ENCODE measurements at regions not wholly inside any gene's neighbourhood (a gene's known extent, or its start where the extent isn't known, plus 50 kb on each side); places are given as distances from the start of the nearest gene placed in this dataset.
A peak's percentile ranks its signal among the peaks of the same experiment; 100 is the strongest.

DNA sequence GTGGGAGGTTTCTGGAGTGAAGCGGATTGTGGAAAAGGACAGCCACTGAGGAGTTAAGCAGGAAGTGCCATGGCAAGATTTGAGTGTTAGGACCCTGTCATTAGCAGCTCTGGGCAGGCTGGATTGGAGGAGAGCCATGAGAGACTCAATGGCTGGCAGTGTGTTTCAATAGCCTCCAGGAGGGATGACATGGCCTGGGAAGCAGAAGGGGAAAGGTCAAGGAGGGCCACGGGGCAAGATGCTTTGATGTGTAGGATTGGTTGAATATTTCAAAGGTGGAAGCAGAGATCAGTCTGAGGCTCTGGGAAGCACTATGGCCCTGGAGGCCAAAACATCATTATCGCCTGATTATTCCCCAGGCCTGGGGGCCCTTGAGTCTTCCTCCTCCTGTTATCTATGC lies 229.0 kb upstream of the HS6ST1 start:
- Mint-ChIP-seq H3K9me3 (peaks cover 5 to 9% of the 10 kb centered on the region in 2 donors), H3K36me3 (ENCODE audit: insufficient read depth in 2 of 2) (no peaks in the 10 kb centered on the region), H3K27ac (no peak overlapping the region), H3K27me3 (ENCODE audit: low read depth) (no peaks in the 10 kb centered on the region), H3K4me3 (no peak overlapping the region), H3K4me1 (ENCODE audit: low read depth) (no peaks in the 10 kb centered on the region)
- no peak for DNase-seq
- ATAC-seq (replicated peaks in 1 of 2), result no peak

DNA sequence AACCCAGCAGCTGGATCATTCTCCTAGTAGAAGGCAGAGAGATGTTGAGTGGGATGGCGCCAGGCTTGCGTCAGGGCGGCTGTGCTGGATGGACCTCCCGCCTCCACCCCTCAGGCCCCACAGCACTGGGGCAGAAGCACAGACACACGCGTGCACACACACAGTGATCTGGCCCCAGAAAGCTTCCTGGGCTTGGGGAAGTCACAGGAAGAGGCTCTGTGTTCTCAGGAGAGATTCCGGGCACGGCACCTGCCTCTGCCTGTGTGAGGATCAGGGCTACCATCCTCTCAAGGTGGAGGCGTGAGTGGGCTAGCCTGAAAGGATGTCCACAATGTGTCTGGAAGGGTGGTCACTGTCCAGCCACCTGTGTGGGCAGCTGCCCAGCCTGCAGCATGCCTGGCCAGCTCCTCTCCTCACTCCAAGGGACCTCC lies 229.8 kb upstream of the HS6ST1 start:
- peaks cover 5 to 9% of the 10 kb centered on the region in 2 donors for H3K9me3 Mint-ChIP-seq
- no peaks in the 10 kb centered on the region for H3K27me3 Mint-ChIP-seq (ENCODE audit: low read depth)
- no peaks in the 10 kb centered on the region for H3K36me3 Mint-ChIP-seq (ENCODE audit: insufficient read depth in 2 of 2)
- ATAC-seq (replicated peaks in 1 of 2) (no peak), DNase-seq (no peak)
- H3K4me1 Mint-ChIP-seq (ENCODE audit: low read depth), result no peaks in the 10 kb centered on the region
- no peak overlapping the region for H3K4me3 Mint-ChIP-seq
- H3K27ac Mint-ChIP-seq, result no peak overlapping the region

DNA sequence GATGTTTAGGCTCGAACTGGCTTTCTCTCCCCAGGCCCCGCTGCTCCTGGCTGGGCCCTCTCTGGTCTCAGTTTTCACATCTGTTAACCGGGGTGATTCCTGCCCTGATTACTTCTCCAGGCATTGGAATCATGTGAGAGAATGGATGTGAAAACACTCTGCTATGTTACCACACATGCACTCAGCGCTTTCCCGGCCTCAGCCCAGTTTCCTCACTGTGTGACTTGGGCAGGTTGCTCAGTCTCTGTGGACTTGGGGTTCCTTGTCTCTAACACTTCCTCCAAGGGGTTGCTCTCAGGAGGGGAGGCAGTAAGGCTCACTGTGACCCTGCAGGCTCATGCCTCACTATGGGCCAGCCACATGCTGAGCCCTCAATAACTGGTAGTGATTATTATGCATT lies 230.4 kb upstream of the HS6ST1 start:
- no peak overlapping the region for H3K27ac Mint-ChIP-seq
- no peak overlapping the region for H3K4me3 Mint-ChIP-seq
- no peak for ATAC-seq (replicated peaks in 1 of 2)
- no peaks in the 10 kb centered on the region for H3K4me1 Mint-ChIP-seq (ENCODE audit: low read depth)
- H3K36me3 Mint-ChIP-seq (ENCODE audit: insufficient read depth in 2 of 2), result no peaks in the 10 kb centered on the region
- peaks cover 5 to 9% of the 10 kb centered on the region in 2 donors for H3K9me3 Mint-ChIP-seq
- no peak for DNase-seq
- H3K27me3 Mint-ChIP-seq (ENCODE audit: low read depth), result no peaks in the 10 kb centered on the region

DNA sequence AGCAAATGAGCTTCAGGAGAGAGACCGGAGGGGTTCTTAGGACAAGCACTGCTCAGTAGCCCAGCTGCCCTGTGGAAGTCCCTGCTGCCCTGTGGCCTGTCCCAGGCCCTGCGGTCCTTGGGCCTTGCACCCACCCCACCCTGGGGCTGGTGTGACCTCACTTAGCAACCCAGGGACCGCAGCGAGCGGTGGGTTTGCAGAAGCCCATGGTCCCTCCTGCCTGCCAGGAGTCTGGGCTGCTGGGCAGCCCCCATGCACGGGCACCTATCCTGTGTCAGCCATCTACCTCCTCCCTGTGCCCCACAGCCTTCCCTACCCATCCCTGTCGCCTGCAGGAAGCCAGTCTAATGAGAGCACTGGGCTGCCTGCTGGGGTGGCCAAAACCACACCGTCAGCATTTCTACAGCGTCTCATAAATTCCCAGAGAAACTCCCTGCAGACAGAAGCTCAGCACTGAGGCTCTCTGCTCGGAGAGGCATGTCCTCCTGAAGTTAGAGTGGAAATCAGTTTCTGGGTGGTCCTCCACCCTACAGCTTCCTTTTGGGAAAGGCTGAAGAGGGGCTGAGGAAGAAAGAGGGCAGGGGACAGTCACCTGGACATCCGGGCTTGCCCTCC lies 231.1 kb upstream of the HS6ST1 start:
- no peaks in the 10 kb centered on the region for H3K36me3 Mint-ChIP-seq (ENCODE audit: insufficient read depth in 2 of 2)
- ATAC-seq (replicated peaks in 1 of 2) (peak in 1 of 2 donors; percentile 11), DNase-seq (no peak)
- H3K27me3 Mint-ChIP-seq (ENCODE audit: low read depth), result no peaks in the 10 kb centered on the region
- peaks cover 5 to 9% of the 10 kb centered on the region in 2 donors for H3K9me3 Mint-ChIP-seq
- no peaks in the 10 kb centered on the region for H3K4me1 Mint-ChIP-seq (ENCODE audit: low read depth)
- no peak overlapping the region for H3K4me3 Mint-ChIP-seq
- H3K27ac Mint-ChIP-seq, result no peak overlapping the region

DNA sequence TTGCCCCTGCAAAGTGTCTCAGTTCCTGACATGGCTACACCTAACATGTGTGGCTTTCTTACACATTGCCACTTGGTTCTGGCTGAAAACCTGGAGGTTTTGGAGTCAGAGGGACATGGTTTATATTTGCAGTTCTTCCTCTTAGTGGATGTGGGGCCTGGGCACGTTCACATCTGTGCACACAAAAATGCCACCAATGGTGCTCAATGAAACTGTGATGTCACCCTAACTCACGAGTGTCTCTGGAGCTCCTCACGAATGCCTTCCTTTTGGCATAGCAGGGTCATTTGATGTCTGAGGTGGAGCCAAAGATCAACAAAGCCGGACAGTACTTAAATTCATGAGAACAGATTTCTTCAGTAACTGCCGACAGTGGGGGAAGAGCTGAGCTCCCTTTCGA lies 231.7 kb upstream of the HS6ST1 start:
- H3K4me1 Mint-ChIP-seq (ENCODE audit: low read depth), result no peaks in the 10 kb centered on the region
- H3K27ac Mint-ChIP-seq, result no peak overlapping the region
- no peak for ATAC-seq (replicated peaks in 1 of 2)
- no peak for DNase-seq
- no peaks in the 10 kb centered on the region for H3K36me3 Mint-ChIP-seq (ENCODE audit: insufficient read depth in 2 of 2)
- H3K4me3 Mint-ChIP-seq, result no peak overlapping the region
- H3K27me3 Mint-ChIP-seq (ENCODE audit: low read depth), result no peaks in the 10 kb centered on the region
- H3K9me3 Mint-ChIP-seq, result peaks cover 5 to 9% of the 10 kb centered on the region in 2 donors

DNA sequence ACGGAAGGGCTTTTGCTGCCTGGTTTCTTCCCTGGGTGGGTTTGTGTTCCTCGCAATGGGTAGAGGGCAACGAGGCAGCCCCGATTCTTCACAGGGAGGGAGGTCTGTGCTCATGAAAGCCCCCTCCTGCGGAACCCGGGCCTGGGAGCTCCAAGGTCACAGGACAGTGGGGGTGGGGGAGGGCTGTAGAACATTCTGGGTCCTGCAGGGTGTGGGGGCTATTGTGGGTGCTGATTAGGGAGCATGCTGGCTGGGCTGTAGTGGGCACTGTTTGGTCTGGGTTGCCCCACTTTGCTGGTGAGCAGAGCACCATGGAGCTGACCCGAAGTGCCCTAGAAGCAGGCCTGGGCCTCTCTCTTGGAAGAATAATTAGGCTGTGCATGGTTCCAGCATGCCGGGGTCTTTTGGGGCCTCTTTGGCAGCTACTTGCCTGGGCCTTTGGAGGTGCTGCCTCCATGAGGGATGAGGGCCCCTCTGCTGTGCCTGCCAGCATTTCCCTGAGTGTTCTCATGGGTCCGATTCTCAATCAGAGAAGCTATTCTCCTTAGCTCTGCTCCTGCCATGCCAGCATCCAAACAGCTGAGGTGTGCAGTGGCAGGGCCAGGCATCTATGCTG lies 232.2 kb upstream of the HS6ST1 start:
- ATAC-seq (replicated peaks in 1 of 2), result no peak
- no peaks in the 10 kb centered on the region for H3K27me3 Mint-ChIP-seq (ENCODE audit: low read depth)
- peaks cover 5 to 9% of the 10 kb centered on the region in 2 donors for H3K9me3 Mint-ChIP-seq
- no peaks in the 10 kb centered on the region for H3K4me1 Mint-ChIP-seq (ENCODE audit: low read depth)
- H3K4me3 Mint-ChIP-seq, result no peak overlapping the region
- no peak for DNase-seq
- H3K36me3 Mint-ChIP-seq (ENCODE audit: insufficient read depth in 2 of 2), result no peaks in the 10 kb centered on the region
- no peak overlapping the region for H3K27ac Mint-ChIP-seq

DNA sequence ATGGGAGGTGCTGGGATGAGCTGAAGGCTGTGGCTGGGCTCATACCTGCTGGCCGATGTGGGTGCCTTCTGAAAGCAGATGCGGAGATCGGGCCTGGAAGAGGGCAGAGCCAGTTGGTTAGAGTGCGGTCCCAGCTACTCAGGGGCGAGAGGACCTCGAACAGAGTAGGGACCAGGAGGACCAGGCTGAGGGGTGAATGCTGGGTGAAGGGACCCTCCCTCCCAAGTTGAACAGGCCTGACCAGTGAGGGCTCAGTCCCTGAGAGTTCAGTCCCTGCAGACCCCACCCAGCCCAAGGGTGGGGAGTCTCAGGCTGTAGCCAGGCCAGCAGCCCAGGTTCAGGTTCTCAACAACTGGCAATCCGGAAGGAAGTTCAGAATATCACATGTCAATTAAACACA lies 232.8 kb upstream of the HS6ST1 start:
- no peak for DNase-seq
- Mint-ChIP-seq H3K36me3 (ENCODE audit: insufficient read depth in 2 of 2) (no peaks in the 10 kb centered on the region), H3K4me1 (ENCODE audit: low read depth) (no peaks in the 10 kb centered on the region), H3K9me3 (peaks cover 5 to 8% of the 10 kb centered on the region in 2 donors), H3K27me3 (ENCODE audit: low read depth) (no peaks in the 10 kb centered on the region), H3K27ac (no peak overlapping the region), H3K4me3 (no peak overlapping the region)
- ATAC-seq (replicated peaks in 1 of 2), result no peak

DNA sequence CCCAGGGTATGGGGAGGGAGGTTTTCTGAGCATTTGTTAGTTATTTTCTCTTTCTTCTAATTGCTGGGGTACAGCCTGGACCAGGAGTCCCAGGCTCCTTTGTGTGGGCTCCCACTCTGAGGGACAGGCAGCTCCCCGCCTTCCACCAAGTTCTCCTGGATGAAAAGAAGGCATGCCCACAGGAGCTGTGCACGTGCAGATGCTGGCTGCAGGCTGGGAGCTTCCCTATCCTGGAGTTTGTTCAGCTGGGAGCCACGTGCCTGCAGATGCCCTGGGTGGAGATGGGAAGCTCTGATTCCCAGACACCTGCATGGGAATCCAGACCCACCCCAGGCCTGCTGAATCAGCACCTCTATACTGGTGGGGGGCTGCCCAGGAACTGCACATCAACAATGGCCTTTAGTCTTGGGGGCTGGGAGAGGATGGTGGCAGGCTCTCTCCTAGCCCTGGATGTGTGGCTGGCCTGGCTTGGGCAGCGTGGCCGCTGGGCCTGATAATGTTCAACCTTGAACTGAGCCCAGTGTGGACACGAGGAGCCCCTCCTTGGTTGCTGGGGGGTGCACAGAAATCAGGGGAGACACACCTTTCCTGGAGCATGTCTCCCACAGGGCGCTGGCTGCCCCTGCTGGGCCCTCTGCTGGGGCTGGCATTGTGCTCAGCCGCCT lies 233.6 kb upstream of the HS6ST1 start:
- ATAC-seq (replicated peaks in 1 of 2) (no peak), DNase-seq (no peak)
- Mint-ChIP-seq H3K27me3 (ENCODE audit: low read depth) (no peaks in the 10 kb centered on the region), H3K27ac (no peak overlapping the region), H3K4me3 (no peak overlapping the region), H3K9me3 (no peaks in the 10 kb centered on the region), H3K36me3 (ENCODE audit: insufficient read depth in 2 of 2) (no peaks in the 10 kb centered on the region), H3K4me1 (ENCODE audit: low read depth) (no peaks in the 10 kb centered on the region)

DNA sequence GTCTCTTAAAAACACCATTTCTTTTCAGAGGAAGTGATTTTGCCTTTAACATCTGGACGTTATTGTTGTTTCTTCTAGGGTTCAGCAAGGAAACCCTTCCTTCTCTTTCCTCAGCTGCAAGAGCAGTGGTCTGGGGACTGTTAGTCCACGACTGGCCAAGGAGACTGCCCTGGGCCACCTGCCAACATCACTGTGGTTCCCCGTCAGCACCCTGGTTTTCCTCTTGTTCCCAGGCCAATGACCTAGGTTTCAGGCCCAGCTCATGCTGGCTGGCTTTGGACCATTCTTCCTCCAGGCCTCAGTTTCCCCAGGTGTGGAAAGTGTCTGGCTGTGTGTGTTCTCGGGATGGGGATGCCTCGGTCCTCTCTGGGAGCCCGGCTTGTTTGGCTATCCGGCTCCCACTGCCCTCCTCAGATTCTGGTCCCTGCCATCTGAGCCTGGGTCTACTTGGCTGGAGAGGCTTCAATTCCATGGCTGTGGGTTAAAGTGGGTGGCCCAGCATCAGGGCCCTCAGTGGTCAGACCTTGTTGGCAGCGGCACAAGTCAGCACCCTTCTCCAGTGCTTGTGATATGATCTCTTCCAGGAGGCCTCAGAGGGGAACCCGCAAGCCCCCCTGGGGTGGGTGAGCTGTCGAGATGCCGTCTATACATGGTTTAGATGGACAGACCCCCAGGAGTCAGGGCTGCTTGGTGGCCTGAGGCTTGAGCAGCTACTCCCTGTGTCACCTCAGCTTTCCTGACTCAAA lies 234.3 kb upstream of the HS6ST1 start:
- ATAC-seq (replicated peaks in 1 of 2) (no peak), DNase-seq (no peak)
- H3K36me3 Mint-ChIP-seq (ENCODE audit: insufficient read depth in 2 of 2), result no peaks in the 10 kb centered on the region
- H3K9me3 Mint-ChIP-seq, result no peaks in the 10 kb centered on the region
- no peak overlapping the region for H3K4me3 Mint-ChIP-seq
- no peak overlapping the region for H3K27ac Mint-ChIP-seq
- no peaks in the 10 kb centered on the region for H3K4me1 Mint-ChIP-seq (ENCODE audit: low read depth)
- H3K27me3 Mint-ChIP-seq (ENCODE audit: low read depth), result no peaks in the 10 kb centered on the region

DNA sequence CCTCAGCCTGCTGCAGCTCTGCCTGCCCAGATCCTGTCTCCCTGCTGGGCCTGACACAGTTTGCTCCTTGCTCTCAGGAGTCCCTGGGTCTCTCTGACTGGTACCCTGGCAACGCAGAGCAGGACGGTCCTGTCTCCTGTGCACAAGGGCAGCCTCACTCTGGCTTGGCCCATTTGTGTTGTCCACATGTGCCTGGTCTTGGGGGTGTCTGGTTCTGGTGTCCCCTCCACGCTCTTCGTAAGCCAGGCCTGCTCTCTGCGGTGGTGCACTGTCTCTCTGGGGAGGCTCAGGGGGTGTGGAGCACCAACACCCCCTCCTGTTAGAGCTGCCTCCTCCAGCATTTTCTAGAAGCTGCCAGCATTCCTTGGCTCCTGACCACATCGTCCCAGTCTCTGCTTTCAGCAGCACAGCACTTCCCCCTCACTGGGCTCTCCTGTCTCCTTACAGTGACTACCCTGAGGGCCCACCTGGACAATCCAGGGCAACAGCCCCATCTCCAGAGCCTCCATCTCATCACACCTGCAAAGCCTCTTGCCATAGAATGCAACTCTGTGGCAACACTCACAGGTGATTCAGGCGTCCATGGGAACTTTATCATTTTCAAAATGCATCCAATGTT lies 235.6 kb upstream of the HS6ST1 start:
- ATAC-seq (replicated peaks in 1 of 2) (no peak), DNase-seq (no peak)
- Mint-ChIP-seq H3K27ac (no peak overlapping the region), H3K27me3 (ENCODE audit: low read depth) (no peaks in the 10 kb centered on the region), H3K36me3 (ENCODE audit: insufficient read depth in 2 of 2) (no peaks in the 10 kb centered on the region), H3K9me3 (no peaks in the 10 kb centered on the region), H3K4me1 (ENCODE audit: low read depth) (no peaks in the 10 kb centered on the region), H3K4me3 (no peak overlapping the region)

DNA sequence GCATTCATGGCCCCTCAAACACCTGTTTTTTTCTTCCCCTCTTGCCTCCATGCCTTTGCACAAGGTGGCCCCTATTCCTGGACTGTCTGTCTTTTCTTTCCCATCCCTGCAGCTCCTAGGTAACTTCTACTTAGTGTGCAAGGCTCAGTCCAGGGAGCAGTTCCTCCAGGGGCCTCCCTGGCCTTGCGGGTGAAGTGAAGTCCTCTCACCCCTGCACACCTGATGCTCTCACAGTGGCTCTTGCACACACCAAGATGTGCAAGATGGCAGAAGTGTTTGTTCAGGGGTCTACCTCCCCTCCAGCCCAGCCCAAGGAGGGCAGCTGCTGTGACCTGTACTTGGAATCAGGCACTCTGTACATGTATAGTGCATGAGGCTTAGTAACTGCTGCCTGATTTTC lies 236.8 kb upstream of the HS6ST1 start:
- Mint-ChIP-seq H3K27ac (no peak overlapping the region), H3K4me1 (ENCODE audit: low read depth) (no peaks in the 10 kb centered on the region), H3K27me3 (ENCODE audit: low read depth) (no peaks in the 10 kb centered on the region), H3K36me3 (ENCODE audit: insufficient read depth in 2 of 2) (no peaks in the 10 kb centered on the region), H3K9me3 (no peaks in the 10 kb centered on the region), H3K4me3 (no peak overlapping the region)
- DNase-seq (no peak), ATAC-seq (replicated peaks in 1 of 2) (no peak)

DNA sequence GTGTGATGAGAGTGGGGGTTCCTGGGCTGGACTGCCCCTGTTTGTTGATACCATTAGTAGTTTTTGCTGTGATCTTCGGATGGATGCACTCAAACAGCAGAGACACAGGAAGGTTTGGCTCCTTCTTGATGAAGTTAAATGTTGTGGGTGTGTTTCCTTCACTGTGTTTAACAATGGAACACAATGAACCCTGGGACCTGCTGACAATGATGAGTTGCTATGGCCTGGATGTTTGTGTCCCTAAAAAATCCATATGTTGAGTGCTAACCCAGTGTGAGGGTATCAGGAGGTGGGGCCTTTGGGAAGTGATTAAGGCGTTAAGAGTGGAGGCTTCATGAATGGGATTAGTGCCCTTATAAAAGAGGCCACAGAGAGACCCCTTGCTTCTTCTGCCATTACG lies 237.4 kb upstream of the HS6ST1 start:
- H3K9me3 Mint-ChIP-seq, result no peaks in the 10 kb centered on the region
- no peaks in the 10 kb centered on the region for H3K36me3 Mint-ChIP-seq (ENCODE audit: insufficient read depth in 2 of 2)
- no peak overlapping the region for H3K27ac Mint-ChIP-seq
- no peaks in the 10 kb centered on the region for H3K27me3 Mint-ChIP-seq (ENCODE audit: low read depth)
- no peaks in the 10 kb centered on the region for H3K4me1 Mint-ChIP-seq (ENCODE audit: low read depth)
- DNase-seq (no peak), ATAC-seq (replicated peaks in 1 of 2) (no peak)
- no peak overlapping the region for H3K4me3 Mint-ChIP-seq

DNA sequence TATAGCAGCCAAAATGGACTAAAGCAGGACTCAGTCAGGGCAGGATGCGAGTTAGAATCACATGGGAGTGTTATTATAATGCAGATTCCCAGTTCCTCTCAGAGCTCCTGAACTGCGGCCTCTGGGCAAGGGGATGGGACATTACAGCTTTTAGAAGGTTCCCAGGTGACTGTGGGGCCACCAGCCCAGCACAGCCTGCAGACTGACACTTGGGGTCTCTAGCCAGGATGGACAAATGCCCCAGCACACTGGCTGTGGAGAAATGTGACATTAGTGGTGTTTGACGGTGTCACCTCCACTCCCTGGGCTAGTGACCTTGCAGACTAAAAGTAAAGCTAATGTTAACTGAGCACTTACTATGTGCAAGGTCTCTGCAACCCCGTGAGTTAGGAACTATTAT lies 238.0 kb upstream of the HS6ST1 start:
- no peak for DNase-seq

More for the DNA sequence above, 238.0 kb upstream of the HS6ST1 start:
- no peaks in the 10 kb centered on the region for H3K9me3 Mint-ChIP-seq
- no peaks in the 10 kb centered on the region for H3K27me3 Mint-ChIP-seq (ENCODE audit: low read depth)
- no peak overlapping the region for H3K4me3 Mint-ChIP-seq
- ATAC-seq (replicated peaks in 1 of 2), result no peak
- H3K36me3 Mint-ChIP-seq (ENCODE audit: insufficient read depth in 2 of 2), result no peaks in the 10 kb centered on the region
- no peak overlapping the region for H3K27ac Mint-ChIP-seq
- no peaks in the 10 kb centered on the region for H3K4me1 Mint-ChIP-seq (ENCODE audit: low read depth)
